GM23248 (cell line): ENCODE measurements at regions not wholly inside any gene's neighbourhood (a gene's known extent, or its start where the extent isn't known, plus 50 kb on each side); places are given as distances from the start of the nearest gene placed in this dataset.

Experiments
- EZH2 ChIP-seq: fragments of 200-600 bp; sonication (generic); IDR thresholded peaks from 2 replicates; pipeline ENCODE4 v1.6.1; 2018; ENCODE audit warnings: antibody characterized with exemption, mild to moderate bottlenecking; ENCODE audit not compliant: insufficient read depth, poor library complexity, severe bottlenecking
- EZH2phosphoT487 ChIP-seq: fragments of 200-600 bp; sonication (generic); IDR thresholded peaks from 2 replicates; pipeline ENCODE4 v1.6.1; 2018; ENCODE audit warnings: antibody characterized with exemption, moderate library complexity, mild to moderate bottlenecking, low read depth; ENCODE audit not compliant: insufficient read depth

GRCh38 chr13:73996569-73996968 is 137.6 kb downstream of the KLF12 start:
- TF ChIP-seq EZH2 (no peak), EZH2phosphoT487 (no peak)
